ENCODE measurements at regions not wholly inside any gene's neighbourhood (a gene's known extent, or its start where the extent isn't known, plus 50 kb on each side); places are given as distances from the start of the nearest gene placed in this dataset.

DNA sequence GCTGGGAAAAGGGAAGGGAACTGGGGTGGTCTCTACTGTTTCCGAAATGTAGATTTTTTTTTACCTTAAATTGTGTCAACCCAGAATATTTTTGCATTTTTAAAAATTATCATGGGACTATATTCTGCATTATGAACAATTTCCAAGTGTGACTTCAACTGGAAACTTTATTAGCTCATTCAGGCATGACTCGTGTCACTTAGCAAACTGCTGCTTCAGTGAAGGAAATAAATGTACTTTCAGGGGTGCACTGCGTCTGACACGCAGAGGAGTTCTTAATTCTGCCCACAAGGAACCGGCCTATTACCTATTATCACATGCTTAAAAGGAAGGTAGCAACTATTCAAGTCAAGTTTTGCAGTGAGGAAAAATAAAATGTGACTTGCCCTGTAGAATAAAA, 291.3 kb upstream of the PRDM1 start:
- H3K9me3 Mint-ChIP-seq = no peaks in the 10 kb centered on the region
- H3K4me2 ChIP-seq = no peak overlapping the region
- no peak overlapping the region for H3K27ac ChIP-seq (ENCODE audit: low read depth)
- H3K27ac Mint-ChIP-seq = no peak overlapping the region
- H3K36me3 ChIP-seq (ENCODE audit: insufficient read depth) = no peaks in the 10 kb centered on the region
- H4K20me1 ChIP-seq (replicated peaks; ENCODE audit: insufficient read depth) = no peaks in the 10 kb centered on the region
- no peaks in the 10 kb centered on the region for H3K27me3 ChIP-seq (ENCODE audit: insufficient read depth)
- no peak overlapping the region for H3K4me3 Mint-ChIP-seq
- H2AFZ ChIP-seq = no peak overlapping the region
- no peaks in the 10 kb centered on the region for H3K27me3 Mint-ChIP-seq (ENCODE audit: insufficient read depth, low read depth, poor library complexity)
- H3K36me3 Mint-ChIP-seq (ENCODE audit: low read depth) = no peaks in the 10 kb centered on the region
- no peak for DNase-seq (ENCODE audit: low spot score)
- H3K4me3 ChIP-seq = no peak overlapping the region
- no peaks in the 10 kb centered on the region for H3K79me2 ChIP-seq (replicated peaks; ENCODE audit: insufficient read depth)
- H3K4me1 Mint-ChIP-seq = peaks cover 12% of the 10 kb centered on the region; the same call in 2 of the 3 replicates
- TF ChIP-seq JUNB (IDR thresholded peaks at IDR 0.05; ENCODE audit: unreplicated experiment) = no peak
- TF ChIP-seq CREB1 (CRISPR knock-in tag; IDR thresholded peaks at IDR 0.05; ENCODE audit: low read depth) = no peak
- TF ChIP-seq EZH2 (IDR thresholded peaks at IDR 0.05; ENCODE audit: low read depth, unreplicated experiment) = no peak
- no peak for TF ChIP-seq REST (IDR thresholded peaks at IDR 0.05; ENCODE audit: unreplicated experiment)
- TF ChIP-seq STAT1 (IDR thresholded peaks at IDR 0.05; ENCODE audit: unreplicated experiment) = no peak
- no peak for TF ChIP-seq EZH2phosphoT487 (IDR thresholded peaks at IDR 0.05; ENCODE audit: unreplicated experiment)
- TF ChIP-seq ZNF114 (CRISPR knock-in tag; IDR thresholded peaks at IDR 0.05) = no peak
- no peak for TF ChIP-seq ZNF331 (CRISPR knock-in tag; IDR thresholded peaks at IDR 0.05; ENCODE audit: low read depth)
- no peak for TF ChIP-seq POLR2AphosphoS5 (IDR thresholded peaks at IDR 0.05; ENCODE audit: low read depth)
- TF ChIP-seq, protein P1, sequence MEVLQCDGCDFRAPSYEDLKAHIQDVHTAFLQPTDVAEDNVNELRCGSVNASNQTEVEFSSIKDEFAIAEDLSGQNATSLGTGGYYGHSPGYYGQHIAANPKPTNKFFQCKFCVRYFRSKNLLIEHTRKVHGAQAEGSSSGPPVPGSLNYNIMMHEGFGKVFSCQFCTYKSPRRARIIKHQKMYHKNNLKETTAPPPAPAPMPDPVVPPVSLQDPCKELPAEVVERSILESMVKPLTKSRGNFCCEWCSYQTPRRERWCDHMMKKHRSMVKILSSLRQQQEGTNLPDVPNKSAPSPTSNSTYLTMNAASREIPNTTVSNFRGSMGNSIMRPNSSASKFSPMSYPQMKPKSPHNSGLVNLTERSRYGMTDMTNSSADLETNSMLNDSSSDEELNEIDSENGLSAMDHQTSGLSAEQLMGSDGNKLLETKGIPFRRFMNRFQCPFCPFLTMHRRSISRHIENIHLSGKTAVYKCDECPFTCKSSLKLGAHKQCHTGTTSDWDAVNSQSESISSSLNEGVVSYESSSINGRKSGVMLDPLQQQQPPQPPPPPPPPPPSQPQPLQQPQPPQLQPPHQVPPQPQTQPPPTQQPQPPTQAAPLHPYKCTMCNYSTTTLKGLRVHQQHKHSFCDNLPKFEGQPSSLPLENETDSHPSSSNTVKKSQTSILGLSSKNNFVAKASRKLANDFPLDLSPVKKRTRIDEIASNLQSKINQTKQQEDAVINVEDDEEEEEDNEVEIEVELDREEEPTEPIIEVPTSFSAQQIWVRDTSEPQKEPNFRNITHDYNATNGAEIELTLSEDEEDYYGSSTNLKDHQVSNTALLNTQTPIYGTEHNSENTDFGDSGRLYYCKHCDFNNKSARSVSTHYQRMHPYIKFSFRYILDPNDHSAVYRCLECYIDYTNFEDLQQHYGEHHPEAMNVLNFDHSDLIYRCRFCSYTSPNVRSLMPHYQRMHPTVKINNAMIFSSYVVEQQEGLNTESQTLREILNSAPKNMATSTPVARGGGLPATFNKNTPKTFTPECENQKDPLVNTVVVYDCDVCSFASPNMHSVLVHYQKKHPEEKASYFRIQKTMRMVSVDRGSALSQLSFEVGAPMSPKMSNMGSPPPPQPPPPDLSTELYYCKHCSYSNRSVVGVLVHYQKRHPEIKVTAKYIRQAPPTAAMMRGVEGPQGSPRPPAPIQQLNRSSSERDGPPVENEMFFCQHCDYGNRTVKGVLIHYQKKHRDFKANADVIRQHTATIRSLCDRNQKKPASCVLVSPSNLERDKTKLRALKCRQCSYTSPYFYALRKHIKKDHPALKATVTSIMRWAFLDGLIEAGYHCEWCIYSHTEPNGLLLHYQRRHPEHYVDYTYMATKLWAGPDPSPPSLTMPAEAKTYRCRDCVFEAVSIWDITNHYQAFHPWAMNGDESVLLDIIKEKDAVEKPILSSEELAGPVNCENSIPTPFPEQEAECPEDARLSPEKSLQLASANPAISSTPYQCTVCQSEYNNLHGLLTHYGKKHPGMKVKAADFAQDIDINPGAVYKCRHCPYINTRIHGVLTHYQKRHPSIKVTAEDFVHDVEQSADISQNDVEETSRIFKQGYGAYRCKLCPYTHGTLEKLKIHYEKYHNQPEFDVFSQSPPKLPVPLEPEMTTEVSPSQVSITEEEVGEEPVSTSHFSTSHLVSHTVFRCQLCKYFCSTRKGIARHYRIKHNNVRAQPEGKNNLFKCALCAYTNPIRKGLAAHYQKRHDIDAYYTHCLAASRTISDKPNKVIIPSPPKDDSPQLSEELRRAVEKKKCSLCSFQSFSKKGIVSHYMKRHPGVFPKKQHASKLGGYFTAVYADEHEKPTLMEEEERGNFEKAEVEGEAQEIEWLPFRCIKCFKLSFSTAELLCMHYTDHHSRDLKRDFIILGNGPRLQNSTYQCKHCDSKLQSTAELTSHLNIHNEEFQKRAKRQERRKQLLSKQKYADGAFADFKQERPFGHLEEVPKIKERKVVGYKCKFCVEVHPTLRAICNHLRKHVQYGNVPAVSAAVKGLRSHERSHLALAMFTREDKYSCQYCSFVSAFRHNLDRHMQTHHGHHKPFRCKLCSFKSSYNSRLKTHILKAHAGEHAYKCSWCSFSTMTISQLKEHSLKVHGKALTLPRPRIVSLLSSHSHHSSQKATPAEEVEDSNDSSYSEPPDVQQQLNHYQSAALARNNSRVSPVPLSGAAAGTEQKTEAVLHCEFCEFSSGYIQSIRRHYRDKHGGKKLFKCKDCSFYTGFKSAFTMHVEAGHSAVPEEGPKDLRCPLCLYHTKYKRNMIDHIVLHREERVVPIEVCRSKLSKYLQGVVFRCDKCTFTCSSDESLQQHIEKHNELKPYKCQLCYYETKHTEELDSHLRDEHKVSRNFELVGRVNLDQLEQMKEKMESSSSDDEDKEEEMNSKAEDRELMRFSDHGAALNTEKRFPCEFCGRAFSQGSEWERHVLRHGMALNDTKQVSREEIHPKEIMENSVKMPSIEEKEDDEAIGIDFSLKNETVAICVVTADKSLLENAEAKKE (CRISPR knock-in tag; IDR thresholded peaks at IDR 0.05) = no peak
- TF ChIP-seq CTCF (conservative IDR thresholded peaks at IDR 0.05; ENCODE audit: low read depth in 2 of 2) = no peak
- H3K4me1 ChIP-seq (ENCODE audit: insufficient read depth) = no peaks in the 10 kb centered on the region; the same call in none of the 2 replicates
- H3K9me2 ChIP-seq (ENCODE audit: insufficient read depth) = no peaks in the 10 kb centered on the region
- no peak for ATAC-seq
- H3F3A ChIP-seq (replicated peaks; ENCODE audit: low read depth) = no peaks in the 10 kb centered on the region
